Prostate gland (tissue), 2 donors: ENCODE measurements at regions not wholly inside any gene's neighbourhood (a gene's known extent, or its start where the extent isn't known, plus 50 kb on each side); places are given as distances from the start of the nearest gene placed in this dataset.

Experiments used
- DNase-seq: peaks from one replicate; pipeline ENCODE4 v3.0.0-alpha.2; 2019; ENCODE audit warnings: low spot score
- H3K27ac ChIP-seq, 2 donors: fragments of 200-600 bp; sonication (generic); 2 replicates each; pipeline ENCODE4 v1.5.1; 2017 to 2019
- H3K27me3 ChIP-seq: fragments of 200-600 bp; sonication (generic); replicated peaks from 2 replicates; pipeline ENCODE4 v1.5.1; 2019; ENCODE audit not compliant: insufficient read depth
- H3K36me3 ChIP-seq, 2 donors: fragments of 200-600 bp; sonication (generic); 1 replicate in 1 of 2; 2 replicates in 1 of 2; pipeline versions ENCODE4 v1.5.1 to v1.8.1; 2017 to 2019
- H3K4me1 ChIP-seq: fragments of 200-600 bp; sonication (generic); replicated peaks from 2 replicates; pipeline ENCODE4 v1.5.1; 2019
- H3K4me3 ChIP-seq, 2 donors: fragments of 200-600 bp; sonication (generic); 2 replicates each; pipeline ENCODE4 v1.5.1; 2017 to 2019
- H3K9me3 ChIP-seq: fragments of 200-600 bp; sonication (generic); 2 replicates; pipeline ENCODE4 v1.5.1; 2017
- CTCF ChIP-seq, 4 experiments: fragments of 200-600 bp in 2 of 4; fragments of 450-650 bp in 2 of 4; sonication (generic) in 2 of 4; IDR thresholded peaks; 1 replicate in 3 of 4; 2 replicates in 1 of 4; pipeline ENCODE4 v1.5.1; 2016 to 2019; ENCODE audit warnings: antibody characterized with exemption in 4 of 4, mild to moderate bottlenecking in 2 of 4, moderate library complexity in 2 of 4
- POLR2A ChIP-seq: fragments of 450-650 bp; IDR thresholded peaks from one replicate; pipeline ENCODE4 v1.6.1; 2016; ENCODE audit warnings: antibody characterized with exemption, mild to moderate bottlenecking
- POLR2AphosphoS5 ChIP-seq: sonication (generic); formaldehyde crosslinking; IDR thresholded peaks from one replicate; pipeline ENCODE4 v1.6.1; 2017; ENCODE audit warnings: antibody characterized with exemption
- WGBS: methylation state at CpG from one replicate; pipeline ENCODE4 v1.1.5; 2018; 5-methylcytosine and 5-hydroxymethylcytosine counted together
- intact Hi-C: fragments of 100-400 bp; cut with DNase I; formaldehyde crosslinking; loops from one replicate; pipeline ENCODE4 v1.14.2; 2022

- 89% methylated on average over 4 of the region's 4 CpGs for WGBS
- Histone ChIP-seq H3K27me3 (no peaks in the 10 kb centered on the region), H3K9me3 (no peaks in the 10 kb centered on the region), H3K4me3 (no peak overlapping the region), H3K27ac (no peak overlapping the region), H3K36me3 (no peaks in the 10 kb centered on the region), H3K4me1 (no peaks in the 10 kb centered on the region)
- intact Hi-C loops, result no loop called here
- DNase-seq, result no peak
- TF ChIP-seq CTCF (IDR thresholded peaks at IDR 0.05) (no peak), POLR2A (no peak), POLR2AphosphoS5 (no peak)
These were observed 119.3 kb upstream of the PRKCQ start for GRCh38 chr10:6699336-6699735.

- Histone ChIP-seq H3K27me3 (no peaks in the 10 kb centered on the region), H3K4me1 (no peaks in the 10 kb centered on the region), H3K36me3 (no peaks in the 10 kb centered on the region), H3K4me3 (no peak overlapping the region), H3K27ac (no peak overlapping the region), H3K9me3 (no peaks in the 10 kb centered on the region)
- no peak for DNase-seq
- no peak for TF ChIP-seq POLR2A
- TF ChIP-seq CTCF (IDR thresholded peaks at IDR 0.05), result no peak
- no peak for TF ChIP-seq POLR2AphosphoS5
- WGBS, result 76% methylated on average over 1 of the region's 1 CpG
- intact Hi-C loops, result no loop called here
These were observed 115.4 kb upstream of the PRKCQ start for GRCh38 chr10:6695519-6695918.

- no peaks in the 10 kb centered on the region for H3K9me3 ChIP-seq
- WGBS, result 77% methylated on average over 8 of the region's 8 CpGs
- no peaks in the 10 kb centered on the region for H3K36me3 ChIP-seq
- intact Hi-C loops, result no loop called here
- no peaks in the 10 kb centered on the region for H3K27me3 ChIP-seq
- H3K4me3 ChIP-seq, result no peak overlapping the region
- H3K4me1 ChIP-seq, result no peaks in the 10 kb centered on the region
- DNase-seq, result no peak
- no peak for TF ChIP-seq POLR2AphosphoS5
- no peak for TF ChIP-seq POLR2A
- no peak for TF ChIP-seq CTCF (IDR thresholded peaks at IDR 0.05)
- H3K27ac ChIP-seq, result no peak overlapping the region
These were observed 114.5 kb upstream of the PRKCQ start for GRCh38 chr10:6694447-6695140.

- DNase-seq, result no peak
- TF ChIP-seq POLR2AphosphoS5, result no peak
- TF ChIP-seq CTCF (IDR thresholded peaks at IDR 0.05), result no peak
- no peak for TF ChIP-seq POLR2A
- no peaks in the 10 kb centered on the region for H3K27me3 ChIP-seq
- H3K36me3 ChIP-seq, result no peaks in the 10 kb centered on the region
- H3K9me3 ChIP-seq, result no peaks in the 10 kb centered on the region
- 77% methylated on average over 7 of the region's 7 CpGs for WGBS
- intact Hi-C loops, result no loop called here
- H3K4me1 ChIP-seq, result no peaks in the 10 kb centered on the region
- H3K4me3 ChIP-seq, result no peak overlapping the region
- H3K27ac ChIP-seq, result no peak overlapping the region
These were observed 112.8 kb upstream of the PRKCQ start for GRCh38 chr10:6692856-6693255.

- Histone ChIP-seq H3K36me3 (no peaks in the 10 kb centered on the region), H3K9me3 (no peaks in the 10 kb centered on the region), H3K27me3 (no peaks in the 10 kb centered on the region), H3K4me3 (no peak overlapping the region), H3K4me1 (no peaks in the 10 kb centered on the region), H3K27ac (no peak overlapping the region)
- TF ChIP-seq CTCF (IDR thresholded peaks at IDR 0.05) (no peak), POLR2A (no peak), POLR2AphosphoS5 (no peak)
- DNase-seq, result no peak
- 82% methylated on average over 2 of the region's 2 CpGs for WGBS
- intact Hi-C loops, result no loop called here
These were observed 112.0 kb upstream of the PRKCQ start for GRCh38 chr10:6692103-6692502.
